ENCODE measurements at regions not wholly inside any gene's neighbourhood (a gene's known extent, or its start where the extent isn't known, plus 50 kb on each side); places are given as distances from the start of the nearest gene placed in this dataset.
"Not testable (repeated sequence)": the region's sequence is repeated elsewhere in the genome, so short reads cannot be mapped to it uniquely, and the experiment has no call there.

DNA sequence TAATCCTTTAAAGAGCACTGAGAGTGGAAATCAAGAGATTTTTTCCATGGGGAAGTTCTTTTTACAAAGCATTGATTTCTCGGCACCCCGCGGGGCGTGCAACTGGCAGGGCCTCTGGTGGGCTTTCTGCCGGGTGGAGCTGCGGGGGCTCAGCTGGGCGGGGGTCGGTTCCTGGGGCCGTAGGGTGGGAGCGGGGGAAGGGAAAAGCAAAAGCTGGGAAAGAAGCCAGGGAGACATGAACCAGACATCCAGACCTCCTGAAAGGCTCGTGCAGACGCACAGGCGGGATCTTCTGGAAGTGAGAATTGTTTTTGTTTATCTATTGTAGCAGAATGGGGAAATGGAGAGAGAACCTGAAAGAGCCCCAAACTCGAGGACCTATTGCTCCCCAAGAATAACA lies 235.2 kb downstream of the FAM72C start:
- TF ChIP-seq, protein P1, sequence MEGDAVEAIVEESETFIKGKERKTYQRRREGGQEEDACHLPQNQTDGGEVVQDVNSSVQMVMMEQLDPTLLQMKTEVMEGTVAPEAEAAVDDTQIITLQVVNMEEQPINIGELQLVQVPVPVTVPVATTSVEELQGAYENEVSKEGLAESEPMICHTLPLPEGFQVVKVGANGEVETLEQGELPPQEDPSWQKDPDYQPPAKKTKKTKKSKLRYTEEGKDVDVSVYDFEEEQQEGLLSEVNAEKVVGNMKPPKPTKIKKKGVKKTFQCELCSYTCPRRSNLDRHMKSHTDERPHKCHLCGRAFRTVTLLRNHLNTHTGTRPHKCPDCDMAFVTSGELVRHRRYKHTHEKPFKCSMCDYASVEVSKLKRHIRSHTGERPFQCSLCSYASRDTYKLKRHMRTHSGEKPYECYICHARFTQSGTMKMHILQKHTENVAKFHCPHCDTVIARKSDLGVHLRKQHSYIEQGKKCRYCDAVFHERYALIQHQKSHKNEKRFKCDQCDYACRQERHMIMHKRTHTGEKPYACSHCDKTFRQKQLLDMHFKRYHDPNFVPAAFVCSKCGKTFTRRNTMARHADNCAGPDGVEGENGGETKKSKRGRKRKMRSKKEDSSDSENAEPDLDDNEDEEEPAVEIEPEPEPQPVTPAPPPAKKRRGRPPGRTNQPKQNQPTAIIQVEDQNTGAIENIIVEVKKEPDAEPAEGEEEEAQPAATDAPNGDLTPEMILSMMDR (IDR thresholded peaks at IDR 0.05): no peak
- Mint-ChIP-seq H3K27me3 (ENCODE audit: insufficient read depth) (peaks cover 14% of the 10 kb centered on the region), H3K4me1 (ENCODE audit: low read depth) (no peaks in the 10 kb centered on the region), H3K9me3 (no peaks in the 10 kb centered on the region), H3K27ac (no peak overlapping the region), H3K36me3 (ENCODE audit: low read depth) (no peaks in the 10 kb centered on the region), H3K4me3 (no peak overlapping the region)
- no peak for DNase-seq

DNA sequence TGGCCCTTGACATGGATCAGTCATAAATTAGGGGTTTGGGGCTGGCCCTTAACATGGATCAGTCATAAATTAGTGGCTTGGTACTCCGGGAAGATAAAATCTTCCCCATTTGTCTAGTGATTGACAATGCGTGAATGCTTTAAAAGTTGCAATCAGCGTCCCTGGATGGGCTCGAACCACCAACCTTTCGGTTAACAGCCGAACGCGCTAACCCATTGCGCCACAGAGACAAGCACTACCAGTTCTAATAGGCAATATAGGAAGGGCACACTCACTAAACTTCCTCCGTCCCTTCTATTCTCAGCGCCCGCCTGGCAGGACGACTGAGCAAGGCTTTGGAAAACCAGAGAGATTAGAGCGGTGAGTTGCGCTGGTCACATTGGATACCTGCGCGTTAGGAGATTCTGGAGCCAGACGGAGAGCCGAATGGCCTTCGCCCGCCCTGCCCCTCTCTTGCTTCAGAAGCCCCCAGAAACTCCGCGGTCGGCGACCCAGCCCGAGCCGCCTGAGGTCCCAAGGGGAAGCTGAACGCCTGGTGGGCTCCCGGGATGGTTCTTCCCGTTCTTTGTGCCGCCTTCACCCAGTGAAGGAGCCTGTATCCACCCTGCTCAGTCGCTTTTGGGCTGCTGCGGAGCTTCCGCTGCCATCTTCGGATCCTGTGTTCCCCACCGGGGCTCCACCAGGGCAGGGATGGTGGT lies 235.9 kb downstream of the FAM72C start:
- Mint-ChIP-seq H3K4me3 (no peak overlapping the region), H3K27ac (no peak overlapping the region), H3K4me1 (ENCODE audit: low read depth) (no peaks in the 10 kb centered on the region), H3K36me3 (ENCODE audit: low read depth) (no peaks in the 10 kb centered on the region), H3K9me3 (no peaks in the 10 kb centered on the region), H3K27me3 (ENCODE audit: insufficient read depth) (peaks cover 19% of the 10 kb centered on the region)
- TF ChIP-seq, protein P1 (IDR thresholded peaks at IDR 0.05): no peak
- DNase-seq: no peak

DNA sequence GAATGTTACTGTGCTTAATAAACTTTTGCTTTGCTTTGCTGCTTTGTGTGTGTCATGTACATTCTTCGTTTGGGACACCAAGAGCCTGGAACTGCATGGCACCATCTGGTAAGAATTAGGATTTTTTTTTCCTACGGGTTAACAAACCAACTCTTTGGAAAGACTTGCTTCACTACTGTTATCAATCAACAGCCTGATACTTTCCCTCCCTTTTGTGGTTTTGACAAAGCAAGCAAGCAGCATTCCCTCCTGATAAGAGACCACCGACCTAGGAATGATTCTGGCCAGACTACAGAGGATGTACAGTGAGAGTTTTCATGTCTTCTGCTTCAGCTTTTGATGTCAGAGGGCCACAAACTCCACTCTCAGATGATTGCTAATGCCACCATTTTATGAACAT lies 237.5 kb downstream of the FAM72C start:
- not testable (repeated sequence) for H3K4me3 Mint-ChIP-seq; H3K36me3 Mint-ChIP-seq (ENCODE audit: low read depth); DNase-seq; H3K9me3 Mint-ChIP-seq; H3K4me1 Mint-ChIP-seq (ENCODE audit: low read depth); H3K27ac Mint-ChIP-seq
- peaks cover 20% of the 10 kb centered on the region for H3K27me3 Mint-ChIP-seq (ENCODE audit: insufficient read depth)

DNA sequence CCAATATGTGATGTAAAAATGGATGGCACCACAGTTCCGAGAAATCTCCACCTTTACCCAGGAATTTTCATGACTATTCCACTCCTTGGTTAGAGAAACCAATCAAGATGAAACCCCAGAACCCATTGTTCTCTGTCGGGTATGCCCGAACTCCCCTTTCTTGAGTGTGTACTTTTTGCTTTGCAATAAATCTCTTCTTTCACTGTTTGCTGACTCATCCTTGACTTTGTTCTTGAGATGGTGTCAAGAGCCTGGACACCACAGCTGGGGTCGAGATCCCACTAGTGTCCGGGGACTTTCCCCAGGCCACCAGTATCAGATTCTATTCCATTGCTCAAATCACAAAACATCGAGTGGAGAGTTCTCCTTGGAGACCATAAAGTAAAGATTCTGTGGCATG lies 240.9 kb downstream of the FAM72C start:
- H3K4me1 Mint-ChIP-seq (ENCODE audit: low read depth); H3K27ac Mint-ChIP-seq; H3K4me3 Mint-ChIP-seq; H3K36me3 Mint-ChIP-seq (ENCODE audit: low read depth); H3K9me3 Mint-ChIP-seq; H3K27me3 Mint-ChIP-seq (ENCODE audit: insufficient read depth); DNase-seq: not testable (repeated sequence)

DNA sequence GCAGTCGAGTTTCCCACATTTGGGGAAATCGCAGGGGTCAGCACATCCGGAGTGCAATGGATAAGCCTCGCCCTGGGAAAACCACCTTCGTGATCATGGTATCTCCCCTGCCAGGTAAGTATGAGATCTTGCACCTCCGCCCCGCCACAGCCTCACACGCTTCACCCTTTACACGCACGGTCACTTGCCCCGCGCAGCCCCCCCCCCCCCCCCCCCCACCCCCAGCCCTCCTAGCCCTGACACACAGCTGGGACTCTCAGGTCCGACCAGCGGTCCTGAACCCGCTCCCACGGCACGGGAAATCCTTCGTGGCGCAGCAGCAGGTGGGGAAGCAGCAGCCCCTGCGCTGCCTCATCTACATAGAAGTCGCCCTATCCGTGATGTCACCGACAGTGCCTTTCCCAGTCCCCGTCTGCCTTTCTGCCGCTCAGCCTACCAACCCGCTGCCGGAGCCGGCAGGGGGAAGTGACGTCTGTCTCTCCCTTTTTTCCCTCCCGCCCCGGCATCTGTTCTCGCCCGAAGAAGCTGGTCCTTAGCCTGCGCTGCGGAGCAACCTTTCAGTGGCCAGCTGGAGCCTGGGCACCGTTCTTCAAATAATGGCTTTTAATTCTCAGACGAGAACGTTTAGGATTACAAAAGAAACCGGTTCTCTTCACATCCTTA lies 242.2 kb downstream of the FAM72C start:
- not testable (repeated sequence) for DNase-seq; H3K27ac Mint-ChIP-seq; H3K9me3 Mint-ChIP-seq; H3K27me3 Mint-ChIP-seq (ENCODE audit: insufficient read depth); H3K4me1 Mint-ChIP-seq (ENCODE audit: low read depth); H3K4me3 Mint-ChIP-seq; H3K36me3 Mint-ChIP-seq (ENCODE audit: low read depth)

DNA sequence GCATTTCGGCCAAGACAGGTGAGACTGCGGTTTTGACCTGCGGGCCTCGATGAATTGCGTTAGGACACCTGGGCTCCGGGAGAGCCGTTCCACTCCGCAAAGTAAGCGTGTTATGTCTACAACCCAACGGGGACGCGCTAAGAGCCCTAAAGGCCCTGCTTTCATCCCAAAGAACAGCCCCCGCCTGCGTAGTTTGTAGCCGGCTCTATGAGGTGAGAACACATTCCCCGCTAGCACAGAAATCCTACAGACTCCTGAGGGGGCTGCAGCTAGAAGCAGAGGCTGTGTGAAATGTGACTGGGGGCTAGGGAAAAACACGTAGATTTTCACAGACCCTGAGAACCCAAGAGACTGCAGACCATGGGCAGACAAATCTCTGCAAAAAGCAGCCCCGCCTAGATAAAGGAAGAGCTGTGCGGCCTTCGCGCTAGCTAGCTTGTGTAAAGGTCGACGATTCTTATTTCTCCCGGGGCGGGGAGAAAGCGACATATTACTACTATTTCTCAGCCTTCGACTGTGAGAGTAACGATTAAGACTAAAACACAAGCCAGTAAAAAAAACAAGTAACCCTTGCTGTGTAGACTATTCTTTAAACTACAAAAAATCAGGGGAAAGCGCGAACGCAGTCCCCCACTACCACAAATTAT lies 242.9 kb downstream of the FAM72C start:
- DNase-seq; H3K36me3 Mint-ChIP-seq (ENCODE audit: low read depth); H3K4me3 Mint-ChIP-seq; H3K27me3 Mint-ChIP-seq (ENCODE audit: insufficient read depth); H3K27ac Mint-ChIP-seq; H3K4me1 Mint-ChIP-seq (ENCODE audit: low read depth); H3K9me3 Mint-ChIP-seq: not testable (repeated sequence)

DNA sequence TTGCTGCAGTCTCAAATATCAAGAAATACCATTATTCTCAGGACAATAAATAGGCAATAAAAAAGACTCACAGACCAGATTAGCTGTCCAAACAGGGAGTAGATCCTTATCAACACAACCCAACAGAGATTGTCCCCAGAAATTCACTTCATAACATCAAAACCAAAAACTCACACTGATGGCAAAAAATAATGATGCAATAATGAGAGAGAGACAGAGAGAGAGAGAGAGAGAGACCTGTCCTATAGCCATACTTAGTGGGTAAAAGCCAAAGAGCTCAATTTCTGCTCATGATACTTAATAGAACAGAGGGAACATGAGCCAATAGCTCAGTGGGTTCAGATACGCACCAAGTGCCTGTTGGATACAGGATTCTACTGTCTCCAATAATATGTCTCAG lies 244.5 kb downstream of the FAM72C start:
- DNase-seq: no peak
- Mint-ChIP-seq H3K4me1 (ENCODE audit: low read depth) (no peaks in the 10 kb centered on the region), H3K27me3 (ENCODE audit: insufficient read depth) (peaks cover 9% of the 10 kb centered on the region), H3K4me3 (no peak overlapping the region), H3K9me3 (no peaks in the 10 kb centered on the region), H3K27ac (no peak overlapping the region), H3K36me3 (ENCODE audit: low read depth) (no peaks in the 10 kb centered on the region)
- TF ChIP-seq, protein P1 (IDR thresholded peaks at IDR 0.05): no peak

Data from HFFc6 (cell line).